Spinal cord (tissue), 9 donors: ENCODE measurements at regions not wholly inside any gene's neighbourhood (a gene's known extent, or its start where the extent isn't known, plus 50 kb on each side); places are given as distances from the start of the nearest gene placed in this dataset.
"Not testable (repeated sequence)": the region's sequence is repeated elsewhere in the genome, so short reads cannot be mapped to it uniquely, and the experiment has no call there.

Source experiments
- DNase-seq, 6 donors: peaks; one replicate each; pipeline versions ENCODE4 v3.0.0 to v3.0.0-alpha.2; 2013 to 2015; ENCODE audit warnings: low spot score in 6 of 6, low read depth in 4 of 6
- H3K27ac ChIP-seq: one replicate; pipeline ENCODE4 v1.5.1; 2013; ENCODE audit warnings: low read depth, low read length, control low read depth
- H3K27me3 ChIP-seq: one replicate; pipeline ENCODE4 v1.6.1; 2013; ENCODE audit warnings: low read length; ENCODE audit not compliant: control insufficient read depth, insufficient read depth
- H3K36me3 ChIP-seq: one replicate; pipeline ENCODE4 v1.6.1; 2013; ENCODE audit warnings: low read length; ENCODE audit not compliant: control insufficient read depth, insufficient read depth
- H3K4me1 ChIP-seq: one replicate; pipeline ENCODE4 v1.6.1; 2013; ENCODE audit warnings: low read length; ENCODE audit not compliant: control insufficient read depth, insufficient read depth
- H3K4me3 ChIP-seq: one replicate; pipeline ENCODE4 v1.5.1; 2013; ENCODE audit warnings: low read depth, low read length, control low read depth
- H3K9me3 ChIP-seq: one replicate; pipeline ENCODE4 v1.6.1; 2013; ENCODE audit warnings: low read length; ENCODE audit not compliant: control insufficient read depth, insufficient read depth
- WGBS: methylation state at CpG from one replicate; pipeline ENCODE4 v1.1.5; 2013; ENCODE audit warnings: missing lambda C conversion rate; ENCODE audit not compliant: insufficient coverage; 5-methylcytosine and 5-hydroxymethylcytosine counted together
- donor health status: healthy.

DNA sequence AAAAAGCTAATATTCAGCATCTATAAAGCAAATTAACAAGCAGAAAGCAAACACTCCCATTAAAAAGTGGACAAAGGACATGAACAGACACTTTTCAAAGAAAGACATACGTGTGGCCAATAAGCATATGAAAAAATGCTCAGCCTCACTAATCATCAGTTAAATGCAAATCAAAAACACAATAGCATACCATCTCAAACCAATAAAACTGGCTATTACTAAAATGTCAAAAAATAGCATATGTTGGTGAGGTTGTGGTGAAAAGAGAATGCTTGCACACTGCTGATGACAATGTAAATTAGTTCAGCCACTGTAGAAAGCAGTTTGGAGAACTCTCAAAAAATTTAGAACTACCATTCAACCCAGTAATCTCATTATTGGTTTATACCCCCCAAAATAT, 284.6 kb upstream of the KCND2 start:
- no peak for DNase-seq
- H3K9me3 ChIP-seq = no peaks in the 10 kb centered on the region
- no peak overlapping the region for H3K4me3 ChIP-seq
- WGBS = no CpG with 5 or more reads among the region's 1 CpG
- no peaks in the 10 kb centered on the region for H3K27me3 ChIP-seq
- H3K4me1 ChIP-seq = no peaks in the 10 kb centered on the region
- H3K36me3 ChIP-seq = no peaks in the 10 kb centered on the region
- H3K27ac ChIP-seq = no peak overlapping the region

DNA sequence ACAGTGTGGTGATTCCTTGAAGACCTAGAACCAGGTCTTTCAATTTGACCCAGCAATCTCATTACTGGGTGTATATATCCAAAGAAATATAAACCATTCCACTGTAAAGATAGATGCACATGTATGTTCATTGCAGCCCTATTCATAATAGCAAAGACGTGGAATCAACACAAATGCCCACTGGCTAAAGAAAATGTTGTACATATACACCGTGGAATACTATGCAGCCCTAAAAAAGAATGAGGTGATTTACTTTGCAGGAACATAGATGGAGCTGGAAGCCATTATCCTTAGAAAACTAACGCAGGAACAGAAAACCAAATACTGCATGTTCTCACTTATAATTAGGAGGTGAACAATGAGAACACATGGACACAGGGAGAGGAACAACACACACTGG, 278.0 kb upstream of the KCND2 start:
- no CpG with 5 or more reads among the region's 3 CpGs for WGBS
- Histone ChIP-seq H3K4me3 (no peak overlapping the region), H3K4me1 (no peaks in the 10 kb centered on the region), H3K36me3 (no peaks in the 10 kb centered on the region), H3K27ac (no peak overlapping the region), H3K27me3 (no peaks in the 10 kb centered on the region), H3K9me3 (no peaks in the 10 kb centered on the region)
- DNase-seq = no peak

DNA sequence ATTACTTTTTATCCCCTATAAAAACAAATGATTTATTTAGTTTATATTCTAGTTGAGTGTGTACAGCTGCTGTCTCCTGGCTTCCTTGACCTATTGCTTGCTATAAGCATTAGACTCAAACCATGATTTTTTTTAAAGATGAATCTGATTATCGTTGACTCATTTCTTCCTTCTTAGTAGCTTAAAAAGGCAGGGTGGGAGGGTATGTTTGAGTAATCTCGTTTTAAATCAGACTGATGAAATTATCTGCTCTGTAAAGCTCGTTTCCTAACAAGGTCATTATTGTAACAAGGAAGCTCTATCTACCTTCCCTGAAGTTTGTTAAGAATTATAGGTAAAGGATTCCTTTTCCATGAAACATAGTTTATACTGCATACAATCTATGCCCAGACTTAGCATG, 276.3 kb upstream of the KCND2 start:
- no peaks in the 10 kb centered on the region for H3K9me3 ChIP-seq
- H3K4me1 ChIP-seq = no peaks in the 10 kb centered on the region
- no peak for DNase-seq
- no peak overlapping the region for H3K27ac ChIP-seq
- H3K36me3 ChIP-seq = no peaks in the 10 kb centered on the region
- H3K4me3 ChIP-seq = no peak overlapping the region
- H3K27me3 ChIP-seq = no peaks in the 10 kb centered on the region
- WGBS = no CpG with 5 or more reads among the region's 3 CpGs

DNA sequence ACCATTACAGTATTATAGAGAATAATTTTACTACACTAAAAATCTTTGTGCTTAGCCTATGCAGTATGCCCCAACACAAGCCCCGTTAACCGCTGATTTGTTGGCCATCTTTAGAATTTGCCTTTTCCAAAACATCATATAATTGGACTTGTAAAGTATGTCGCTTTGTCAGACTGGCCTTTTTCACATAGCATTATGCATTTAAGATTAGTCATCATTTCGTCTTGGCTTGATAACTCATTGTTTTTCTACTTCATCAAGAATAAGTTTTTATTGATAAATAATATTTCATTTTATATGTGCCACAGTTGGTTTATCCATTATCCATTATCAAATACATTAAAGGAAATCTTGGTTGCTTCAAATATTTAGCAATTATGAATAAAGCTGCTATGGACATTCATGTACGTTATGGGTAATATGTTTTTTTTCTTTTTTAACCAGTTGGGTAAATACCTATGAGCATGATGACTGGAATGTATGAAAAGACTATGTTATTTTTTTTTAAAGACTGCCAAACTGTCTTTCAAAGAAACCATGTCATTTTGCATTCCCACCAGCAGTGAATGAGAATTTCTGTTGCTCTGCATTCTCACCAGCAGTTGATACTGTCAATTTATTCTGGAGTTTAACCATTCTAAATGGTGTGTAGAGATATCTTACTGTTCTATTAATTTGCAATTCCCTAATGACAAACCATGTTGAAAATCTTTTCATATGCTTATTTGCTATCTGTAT, 273.1 kb upstream of the KCND2 start:
- DNase-seq = no peak
- Histone ChIP-seq H3K4me3 (no peak overlapping the region), H3K4me1 (no peaks in the 10 kb centered on the region), H3K9me3 (no peaks in the 10 kb centered on the region), H3K27me3 (no peaks in the 10 kb centered on the region), H3K36me3 (no peaks in the 10 kb centered on the region), H3K27ac (no peak overlapping the region)
- WGBS = no CpG with 5 or more reads among the region's 5 CpGs

DNA sequence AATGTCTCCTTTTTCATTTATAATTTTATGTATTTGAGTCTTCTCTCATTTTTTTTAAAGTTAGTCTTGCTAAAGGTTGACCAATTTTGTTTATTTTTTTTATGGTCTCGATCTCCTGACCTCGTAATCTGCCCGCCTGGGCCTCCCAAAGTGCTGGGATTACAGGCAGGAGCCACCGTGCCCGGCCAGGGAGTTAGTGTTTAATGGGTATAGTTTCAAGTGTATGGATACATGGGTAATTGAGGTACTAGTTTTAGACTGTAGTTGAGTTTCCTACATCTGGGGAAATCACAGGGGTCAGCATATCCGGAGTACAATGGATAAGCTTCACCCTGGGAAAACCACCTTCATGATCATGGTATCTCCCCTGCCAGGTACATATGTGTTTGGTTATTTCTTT, 267.3 kb upstream of the KCND2 start:
- Histone ChIP-seq H3K27ac (no peak overlapping the region), H3K27me3 (no peaks in the 10 kb centered on the region), H3K4me3 (no peak overlapping the region), H3K4me1 (no peaks in the 10 kb centered on the region), H3K9me3 (no peaks in the 10 kb centered on the region), H3K36me3 (no peaks in the 10 kb centered on the region)
- WGBS = 93% methylated on average over 5 of the region's 6 CpGs
- DNase-seq = no peak

DNA sequence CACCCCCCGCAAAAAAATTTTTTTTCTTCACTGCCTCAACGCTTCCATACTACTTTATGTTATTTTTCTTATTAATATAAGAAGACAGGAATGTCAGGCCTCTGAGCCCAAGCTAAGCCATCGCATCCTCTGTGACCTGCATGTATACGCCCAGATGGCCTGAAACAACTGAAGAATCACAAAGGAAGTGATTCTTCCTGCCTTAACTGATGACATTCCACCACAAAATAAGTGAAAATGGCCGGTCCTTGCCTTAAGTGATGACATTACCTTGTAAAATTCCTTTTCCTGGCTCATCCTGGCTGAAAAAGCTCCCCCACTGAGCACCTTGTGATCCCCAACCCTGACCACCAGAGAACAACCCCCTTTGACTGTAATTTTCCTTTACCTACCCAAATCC, 258.7 kb upstream of the KCND2 start:
- 83% methylated on average over 3 of the region's 5 CpGs for WGBS

DNA sequence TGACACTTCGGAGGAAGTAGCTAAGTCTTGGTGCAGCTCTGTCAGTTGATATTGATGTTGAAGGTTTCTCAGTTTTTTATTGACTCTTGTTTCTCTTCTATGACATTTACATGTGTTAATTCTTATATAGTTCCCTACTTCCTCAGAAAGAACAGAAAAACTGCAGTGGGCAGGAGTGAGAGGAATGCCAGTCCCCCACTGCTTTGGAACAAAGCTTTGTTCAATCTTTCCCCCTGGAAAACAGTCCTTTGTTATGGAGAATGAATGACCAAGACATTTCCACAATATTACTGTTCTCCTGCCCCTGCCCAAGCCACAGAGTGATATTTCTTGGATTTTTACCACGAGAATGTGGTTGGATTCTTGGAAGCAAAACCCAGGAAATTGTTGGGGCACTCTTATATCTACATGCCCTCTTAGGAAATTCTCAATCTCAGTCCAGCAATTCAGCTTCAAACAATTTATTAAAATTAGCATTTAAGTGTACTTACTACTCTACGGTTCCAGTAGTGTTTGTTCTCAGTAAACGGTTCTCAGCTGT, 258.0 kb upstream of the KCND2 start:
- WGBS = 100% methylated on average over 1 of the region's 4 CpGs
- Histone ChIP-seq H3K4me3 (no peak overlapping the region), H3K27ac (no peak overlapping the region), H3K27me3 (no peaks in the 10 kb centered on the region), H3K36me3 (no peaks in the 10 kb centered on the region), H3K4me1 (no peaks in the 10 kb centered on the region), H3K9me3 (no peaks in the 10 kb centered on the region)
- no peak for DNase-seq

More for the DNA sequence above, 258.7 kb upstream of the KCND2 start:
- H3K27me3 ChIP-seq, H3K27ac ChIP-seq, H3K36me3 ChIP-seq, H3K9me3 ChIP-seq, H3K4me1 ChIP-seq, DNase-seq, H3K4me3 ChIP-seq: not testable (repeated sequence)

DNA sequence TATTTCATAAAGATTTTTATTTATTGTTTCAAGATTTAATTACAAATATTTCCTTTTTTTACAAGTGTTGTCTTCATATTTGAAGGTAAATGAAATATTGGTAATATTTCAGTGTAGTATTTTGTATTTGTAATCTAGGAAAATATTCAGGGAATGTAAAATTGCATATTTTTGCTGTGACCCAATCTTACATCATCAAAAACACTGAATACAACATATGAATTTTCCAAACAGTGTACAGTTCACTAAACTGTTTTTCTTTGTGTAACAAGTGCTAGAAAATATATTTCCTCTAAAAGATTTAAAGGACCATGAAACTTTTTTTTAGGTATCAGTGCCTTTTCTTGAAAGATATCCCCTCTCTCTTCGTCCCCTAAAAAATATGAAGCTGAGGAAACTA, 251.9 kb upstream of the KCND2 start:
- no peak for DNase-seq
- Histone ChIP-seq H3K9me3 (no peaks in the 10 kb centered on the region), H3K27ac (no peak overlapping the region), H3K36me3 (no peaks in the 10 kb centered on the region), H3K4me3 (no peak overlapping the region), H3K27me3 (no peaks in the 10 kb centered on the region), H3K4me1 (no peaks in the 10 kb centered on the region)
- no CpG with 5 or more reads among the region's 1 CpG for WGBS

DNA sequence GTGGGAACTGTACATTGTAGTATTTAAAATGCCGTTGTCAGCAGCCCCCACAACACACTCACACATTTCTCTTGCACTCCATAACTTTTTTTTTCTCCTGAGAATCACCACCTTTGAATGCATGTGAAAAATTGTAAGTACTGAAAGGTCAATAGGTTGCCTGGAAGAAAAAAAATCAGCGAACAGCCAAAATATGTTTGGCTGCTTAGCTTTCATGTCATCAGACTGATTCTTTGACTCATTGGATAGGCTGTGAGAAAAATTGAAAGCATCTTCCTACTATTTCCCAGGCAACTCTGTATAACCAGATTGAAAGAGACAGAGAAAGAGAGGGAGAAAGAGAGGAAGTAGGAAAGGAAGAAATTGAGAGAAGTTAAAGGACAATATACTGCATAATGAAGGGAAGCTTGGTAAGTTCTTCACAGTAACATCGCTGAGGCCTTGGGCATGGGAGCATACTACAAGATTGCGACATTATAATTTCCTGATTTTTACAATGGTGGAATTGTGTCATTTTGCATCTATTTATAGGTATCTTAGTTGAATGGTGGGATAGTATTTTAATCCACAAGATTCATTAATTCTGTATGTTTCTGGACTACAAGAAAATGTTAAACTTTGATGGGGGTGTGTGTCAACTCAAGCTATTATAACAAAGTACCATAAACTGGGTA, 249.3 kb upstream of the KCND2 start:
- no peaks in the 10 kb centered on the region for H3K36me3 ChIP-seq
- no peak overlapping the region for H3K27ac ChIP-seq
- H3K4me3 ChIP-seq = no peak overlapping the region
- H3K9me3 ChIP-seq = no peaks in the 10 kb centered on the region
- whole genome bisulfite sequencing = no CpG with 5 or more reads among the region's 4 CpGs
- no peaks in the 10 kb centered on the region for H3K27me3 ChIP-seq
- no peak for DNase-seq
- H3K4me1 ChIP-seq = no peaks in the 10 kb centered on the region

DNA sequence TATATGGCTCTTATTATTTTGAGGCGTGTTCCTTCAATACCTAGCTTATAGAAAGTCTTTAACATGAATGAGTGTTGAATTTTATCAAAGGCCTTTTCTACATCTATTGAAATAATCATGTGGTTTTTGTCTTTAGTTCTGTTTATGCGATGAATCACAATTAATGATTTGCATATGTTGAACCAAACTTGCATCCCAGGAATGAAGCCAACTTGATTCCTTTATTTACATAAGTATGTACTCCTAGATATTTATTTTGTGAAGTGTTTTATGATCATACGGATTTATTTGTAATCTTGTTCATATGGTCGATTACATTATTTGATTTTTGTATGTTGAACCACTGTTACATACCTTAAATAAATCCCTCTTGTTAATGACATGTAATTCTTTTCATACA, 244.3 kb upstream of the KCND2 start:
- no peaks in the 10 kb centered on the region for H3K4me1 ChIP-seq
- H3K9me3 ChIP-seq = no peaks in the 10 kb centered on the region
- no peaks in the 10 kb centered on the region for H3K36me3 ChIP-seq
- DNase-seq = no peak
- no peaks in the 10 kb centered on the region for H3K27me3 ChIP-seq
- no CpG with 5 or more reads among the region's 4 CpGs for WGBS
- no peak overlapping the region for H3K27ac ChIP-seq
- no peak overlapping the region for H3K4me3 ChIP-seq
